EL (cell line): ENCODE measurements at regions not wholly inside any gene's neighbourhood (a gene's known extent, or its start where the extent isn't known, plus 50 kb on each side); places are given as distances from the start of the nearest gene placed in this dataset.
"Not testable (repeated sequence)": the region's sequence is repeated elsewhere in the genome, so short reads cannot be mapped to it uniquely, and the experiment has no call there.

Experiments used
- DNase-seq: peaks from one replicate; pipeline ENCODE4 v3.0.0-alpha.2; 2016

DNA sequence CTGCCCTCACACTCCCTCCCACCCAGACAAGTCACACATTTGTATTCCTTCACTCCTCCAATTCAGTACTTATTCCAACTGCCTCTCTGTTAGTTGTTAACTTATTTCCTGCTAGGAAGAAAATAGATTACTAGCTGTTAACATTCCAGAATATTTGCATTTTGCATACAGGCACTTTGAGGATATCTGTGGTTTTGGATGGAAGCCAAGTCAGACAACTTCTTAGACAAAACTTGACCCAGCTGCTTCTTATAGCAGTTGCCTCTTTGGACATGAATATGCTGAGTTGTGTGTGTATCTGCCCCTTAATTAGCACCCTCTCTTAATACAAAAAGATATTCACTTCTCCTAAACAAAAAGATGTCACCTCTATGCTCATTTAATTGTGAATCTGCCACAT lies 1280.6 kb upstream of the ACO1 start:
- no peak for DNase-seq

DNA sequence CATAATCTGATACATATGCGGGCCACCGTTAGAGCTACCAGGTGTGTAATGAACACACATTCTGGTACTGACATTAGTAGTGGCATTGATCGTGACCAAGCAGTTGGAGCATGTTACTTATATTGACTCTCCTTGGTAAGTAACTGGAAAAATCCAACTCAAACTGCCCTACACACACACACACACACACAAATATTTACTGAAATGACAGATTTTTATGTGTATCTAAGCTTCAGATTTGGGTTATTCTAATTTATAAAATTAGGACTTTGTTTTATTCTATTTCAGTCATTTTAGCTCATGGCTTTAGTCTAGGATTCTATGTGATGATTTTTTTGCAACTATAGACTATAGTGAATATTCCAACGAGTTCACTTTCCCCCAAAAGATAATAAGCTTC lies 1280.2 kb upstream of the ACO1 start:
- no peak for DNase-seq

DNA sequence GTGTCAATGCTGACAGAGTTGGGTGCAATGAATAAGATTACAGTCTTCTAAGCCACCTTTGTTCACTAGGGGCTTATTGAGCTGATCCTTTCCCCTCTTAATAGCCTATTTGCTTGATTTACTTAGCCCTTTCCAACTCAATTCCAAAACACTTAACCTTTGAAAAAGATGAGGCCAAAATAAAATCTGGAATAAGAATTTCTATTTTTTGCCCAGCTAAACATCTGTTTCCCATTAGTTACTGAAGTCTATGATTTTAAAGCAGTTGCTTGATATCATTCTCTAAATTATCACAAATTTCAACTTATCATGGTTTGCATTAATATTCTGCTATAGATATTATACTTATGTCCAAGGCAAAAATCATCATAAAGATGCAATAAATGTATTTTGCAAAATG lies 1272.0 kb upstream of the ACO1 start:
- DNase-seq, result no peak

DNA sequence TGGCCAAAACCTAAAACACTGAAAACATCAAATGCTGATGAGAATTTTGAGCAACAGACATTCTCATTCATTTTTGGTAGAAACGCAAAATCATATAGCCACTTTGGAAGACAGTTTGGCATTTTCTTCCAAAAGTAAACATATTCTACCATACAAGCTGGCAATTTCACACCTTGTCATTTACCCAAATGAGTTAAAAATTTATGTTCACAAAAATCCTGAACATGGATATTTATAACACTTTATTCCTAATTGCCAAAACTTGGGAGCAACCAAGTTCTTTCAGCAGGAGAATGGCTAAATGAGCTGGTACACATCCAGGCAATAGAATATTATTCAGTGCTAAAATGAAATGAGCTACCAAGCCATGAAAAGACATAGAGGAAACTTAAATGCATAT lies 1270.1 kb upstream of the ACO1 start:
- no peak for DNase-seq

DNA sequence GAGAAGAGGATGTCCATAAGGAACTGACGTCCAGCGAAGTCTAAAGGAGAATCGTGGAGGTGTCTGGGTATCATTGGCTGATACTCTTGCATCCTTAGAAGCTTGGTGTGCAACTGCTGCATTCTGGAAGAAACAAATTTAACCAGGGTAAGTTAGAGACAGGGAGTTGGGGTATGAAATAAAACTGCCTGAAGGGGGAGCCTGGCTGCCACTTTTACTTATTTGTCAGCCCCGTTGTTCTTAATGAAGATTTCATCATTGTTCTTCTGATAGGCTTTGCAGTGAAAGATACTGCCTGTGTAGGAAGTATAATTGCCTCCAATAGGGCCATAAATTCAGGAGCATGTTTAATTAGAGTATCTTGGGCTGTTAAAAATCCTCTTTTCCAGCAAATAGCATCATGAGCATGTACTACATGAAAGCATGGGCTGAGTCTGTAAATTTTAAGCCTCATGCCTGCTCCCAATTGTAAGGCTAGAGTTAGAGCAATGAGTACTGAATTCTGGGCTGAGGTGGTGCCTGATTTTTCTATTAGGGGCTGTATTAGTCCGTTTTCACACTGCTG lies 1264.5 kb upstream of the ACO1 start:
- no peak for DNase-seq

DNA sequence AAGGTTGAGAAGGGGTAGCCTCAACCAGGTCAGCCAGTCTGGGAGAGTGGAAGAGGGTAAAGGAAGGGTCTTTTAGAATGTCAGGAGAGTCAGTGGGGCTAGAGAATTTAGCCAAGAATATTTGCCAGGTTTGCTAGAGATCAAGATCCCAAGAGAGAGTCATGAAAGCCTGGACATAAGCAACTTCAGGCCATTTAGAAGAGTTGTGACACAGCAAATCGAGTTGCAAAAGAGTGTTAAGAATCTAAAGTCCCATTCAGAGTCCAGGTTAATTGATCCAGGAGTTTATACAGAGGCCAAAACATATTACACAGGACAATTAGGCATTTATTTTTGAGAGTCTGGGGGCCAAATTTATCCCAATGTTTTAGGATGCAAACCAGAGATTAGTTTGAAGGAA lies 1260.1 kb upstream of the ACO1 start:
- DNase-seq, result no peak

DNA sequence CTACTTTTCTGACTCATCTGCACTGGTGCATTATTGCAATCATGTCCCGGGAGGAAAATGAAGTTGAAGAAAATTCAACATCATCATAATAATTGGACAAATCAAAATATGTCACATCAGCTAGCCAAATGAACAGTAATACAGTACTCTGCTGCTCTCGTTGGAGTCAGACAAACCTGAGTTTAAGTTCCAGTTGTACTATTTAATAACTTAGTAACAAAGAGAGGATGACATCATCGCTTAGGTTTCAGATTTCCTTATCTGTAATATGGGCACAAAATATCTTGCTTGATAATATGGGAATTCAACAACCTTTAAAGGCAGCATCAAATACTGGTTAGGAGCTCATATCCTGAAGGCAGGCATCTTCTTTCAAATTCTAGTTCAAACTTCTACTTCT lies 1248.9 kb upstream of the ACO1 start:
- no peak for DNase-seq

DNA sequence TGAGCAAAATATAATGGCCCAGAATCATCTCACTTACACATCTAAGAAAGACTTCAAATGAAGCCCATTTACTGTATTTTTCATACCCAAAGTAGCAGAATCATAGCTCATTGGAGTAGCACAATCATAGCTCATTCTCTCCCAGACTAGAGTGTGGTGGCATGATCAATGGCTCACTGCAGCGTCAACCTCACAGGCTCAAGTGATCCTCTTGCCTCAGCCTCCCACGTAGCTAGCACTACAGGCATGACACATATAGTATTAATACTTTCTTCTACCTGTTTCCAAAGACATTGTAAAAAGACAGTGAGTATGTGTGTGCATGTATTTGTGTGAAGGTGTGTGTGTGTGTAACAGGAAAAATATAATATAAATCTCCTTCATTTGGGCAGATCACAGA lies 1247.9 kb upstream of the ACO1 start:
- DNase-seq, result no peak

DNA sequence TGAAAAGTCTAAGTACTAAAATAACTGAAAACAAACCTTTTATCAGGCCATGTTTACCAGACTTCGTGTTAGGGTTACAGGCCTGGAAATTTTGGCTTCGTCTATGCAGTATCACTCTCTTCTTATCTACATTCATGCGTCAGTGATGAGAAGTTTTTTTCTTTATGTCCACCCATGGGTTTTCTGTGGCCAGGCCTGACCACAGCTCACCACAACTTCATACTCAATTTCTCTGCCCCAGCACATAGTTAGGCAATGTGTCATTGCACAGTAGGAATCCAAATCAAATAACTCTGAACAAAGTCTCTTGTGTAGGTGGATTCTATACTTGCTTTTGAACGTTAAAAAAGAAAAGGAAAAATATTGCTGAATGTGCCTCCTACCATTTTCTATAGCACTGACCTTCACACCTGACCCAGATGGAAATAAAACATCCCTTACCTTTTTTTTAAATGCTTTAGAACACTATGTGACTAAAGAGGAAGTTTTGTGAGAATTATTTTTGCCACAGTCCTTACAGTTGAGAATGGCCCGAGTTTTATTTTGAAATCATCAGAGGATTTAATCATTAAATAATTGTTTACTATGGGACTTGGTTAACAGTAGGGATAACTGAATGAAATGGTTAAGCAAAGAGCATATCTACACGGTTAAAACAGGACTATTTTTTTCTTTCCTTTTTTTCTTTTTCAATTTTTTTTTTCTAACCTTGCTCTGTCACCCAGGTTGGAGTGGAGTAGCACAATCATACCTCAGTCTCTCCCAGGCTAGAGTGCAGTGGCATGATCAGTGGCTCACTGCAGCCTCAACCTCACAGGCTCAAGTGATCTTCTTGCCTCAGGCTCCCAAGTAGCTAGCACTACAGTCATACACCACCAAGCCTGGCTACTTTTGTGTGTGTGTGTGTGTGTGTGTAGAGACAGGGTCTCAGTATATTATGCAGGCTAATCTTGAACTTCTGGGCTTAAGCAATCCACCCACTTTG lies 1247.0 kb upstream of the ACO1 start:
- peak; percentile 0 for DNase-seq

DNA sequence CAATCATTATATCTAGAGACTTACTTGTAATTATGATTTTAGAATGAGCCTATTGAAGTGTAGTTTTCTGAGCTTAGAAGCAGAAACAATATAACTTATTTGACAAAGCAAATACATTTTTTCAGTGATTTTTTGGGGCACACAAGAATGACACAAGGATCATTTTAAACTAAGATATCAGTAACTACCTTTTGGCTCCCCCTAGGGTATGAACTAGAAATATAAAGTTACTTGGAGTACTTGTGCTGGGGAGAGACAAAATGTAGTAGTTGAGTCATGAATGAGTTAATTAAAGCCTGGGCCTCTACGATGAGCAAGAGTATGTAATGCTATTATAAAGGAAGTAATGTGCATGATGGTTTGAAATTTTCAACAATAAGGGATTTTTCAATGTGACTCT lies 1244.1 kb upstream of the ACO1 start:
- DNase-seq, result no peak

DNA sequence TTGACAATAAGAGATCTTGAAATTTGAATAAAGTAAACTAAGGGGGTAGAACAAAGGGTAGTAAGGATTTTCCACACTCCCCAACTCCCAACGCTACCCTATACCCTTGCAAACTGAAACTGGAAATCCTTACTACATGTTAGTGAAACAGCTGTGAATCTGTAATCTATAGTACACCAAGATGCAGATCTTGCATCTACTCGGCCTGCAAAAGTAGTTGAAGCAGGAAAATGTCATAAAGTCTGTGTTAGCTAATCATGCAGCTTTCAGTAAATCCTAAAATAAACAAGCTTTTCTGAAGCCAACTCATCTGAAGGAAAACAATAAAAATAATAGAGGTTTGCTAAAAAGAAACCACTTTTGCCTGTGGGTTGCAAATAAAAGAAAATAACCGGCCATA lies 1242.0 kb upstream of the ACO1 start:
- no peak for DNase-seq

DNA sequence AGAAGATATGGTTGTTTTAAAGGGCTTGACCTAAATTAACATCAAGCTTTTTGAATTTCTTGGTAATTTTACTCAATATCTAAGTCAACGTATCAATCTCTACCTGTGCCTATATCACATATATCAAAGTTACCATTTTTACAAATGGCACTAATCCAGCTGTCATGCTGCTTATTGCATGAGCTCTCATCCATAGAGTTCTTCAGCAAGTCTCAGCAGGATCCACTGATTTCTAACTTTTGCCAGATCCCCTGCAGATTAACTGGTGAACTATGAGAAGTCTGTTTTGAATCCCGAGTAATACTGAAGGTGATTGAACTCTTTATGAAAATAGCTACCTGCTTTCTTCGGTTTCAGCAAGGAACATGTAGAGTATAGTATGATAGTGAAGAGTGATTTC lies 1239.8 kb upstream of the ACO1 start:
- no peak for DNase-seq

DNA sequence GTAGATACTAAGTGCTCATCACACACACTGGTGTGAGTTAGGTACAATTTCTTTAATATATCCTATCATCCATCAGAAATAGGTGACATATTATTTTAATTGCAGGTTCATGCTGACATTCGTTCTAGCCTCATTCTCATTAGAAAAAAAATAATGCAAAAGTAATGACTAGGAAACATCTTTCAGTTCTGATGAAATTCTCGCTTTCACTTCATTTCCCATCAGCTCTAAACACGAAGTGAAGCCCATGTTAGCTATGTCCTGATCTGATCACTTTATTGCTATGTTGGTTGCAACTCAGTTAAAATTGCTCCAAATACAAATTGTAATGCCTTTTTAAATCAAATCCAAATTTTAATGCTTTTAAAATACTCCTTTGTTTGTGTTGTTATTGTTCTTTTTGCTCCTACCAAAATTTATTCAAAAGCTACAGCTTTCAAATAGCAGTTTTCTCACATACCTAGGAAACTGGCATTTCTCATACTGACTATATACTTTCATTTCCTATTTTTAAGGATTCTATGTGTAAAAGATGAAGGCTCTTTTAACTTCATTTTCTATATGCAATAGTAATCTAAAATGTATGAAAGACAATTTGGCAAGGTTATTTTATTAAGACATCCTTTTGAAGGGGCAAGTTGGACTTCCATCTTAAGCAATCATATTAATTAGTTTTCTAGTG lies 1237.8 kb upstream of the ACO1 start:
- DNase-seq, result no peak

DNA sequence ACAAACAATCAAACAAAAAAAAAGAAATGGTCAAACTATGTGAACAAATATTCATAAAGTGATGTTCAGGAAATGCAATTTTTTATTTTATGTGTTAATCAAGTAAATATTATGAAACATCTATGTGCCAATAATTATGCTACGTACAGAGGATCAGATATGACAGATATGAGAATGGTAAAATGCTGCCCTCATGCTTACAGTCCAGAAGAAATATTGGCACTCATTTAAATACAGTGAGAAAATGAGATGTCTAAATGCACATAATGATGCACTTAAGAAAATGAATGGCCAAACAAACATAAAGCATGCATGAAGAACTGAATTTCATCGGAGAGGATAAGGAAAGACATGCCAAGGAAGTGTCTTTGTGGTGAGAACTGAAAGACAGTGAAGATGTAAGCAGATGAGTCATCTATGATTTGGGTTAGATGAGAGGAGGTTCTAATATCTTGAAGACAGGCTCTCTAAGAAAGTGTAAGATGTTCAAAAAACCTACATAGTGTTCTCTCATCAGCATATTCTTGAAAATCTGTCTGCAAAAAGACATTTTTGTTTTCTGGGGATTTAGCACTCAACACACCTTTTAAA lies 1231.1 kb upstream of the ACO1 start:
- no peak for DNase-seq

DNA sequence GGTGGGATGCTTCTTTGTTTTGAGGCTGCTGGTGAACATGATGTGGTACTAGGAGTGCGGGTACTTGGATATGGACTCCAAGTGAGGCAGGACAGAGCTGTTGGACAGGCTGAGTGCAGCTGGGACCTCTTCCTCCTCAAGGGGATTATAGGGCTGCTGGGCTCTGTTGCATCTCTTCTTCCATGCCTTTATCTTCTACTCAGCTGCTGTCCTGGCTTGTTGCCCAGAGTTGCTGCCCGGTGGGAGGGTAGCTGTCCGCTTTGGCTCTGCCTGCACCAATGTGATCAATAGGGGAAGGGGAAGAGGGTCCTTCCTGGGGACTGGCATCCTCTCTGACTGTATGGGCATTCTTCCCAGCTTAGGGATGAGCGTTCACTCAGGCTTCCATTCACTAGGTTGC lies 1217.9 kb upstream of the ACO1 start:
- no peak for DNase-seq

DNA sequence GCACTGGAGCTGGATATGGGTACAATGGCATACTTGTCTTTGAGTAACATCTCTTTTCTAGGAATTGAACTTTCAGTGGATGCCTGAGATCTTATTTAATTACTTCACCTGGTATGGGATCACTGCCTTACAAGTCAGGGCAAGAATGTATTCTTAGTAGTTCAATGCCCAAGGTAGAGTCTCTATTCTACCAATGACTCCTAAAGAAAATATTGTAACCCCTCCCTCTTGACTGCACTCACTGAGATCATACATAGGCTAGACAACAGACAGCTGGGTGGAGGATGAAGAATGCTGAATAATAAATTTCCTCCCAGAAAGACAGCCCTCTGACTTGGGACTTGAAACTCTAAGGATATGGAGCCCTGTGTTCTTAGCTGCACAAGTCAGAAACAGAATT lies 1216.3 kb upstream of the ACO1 start:
- DNase-seq, result no peak

DNA sequence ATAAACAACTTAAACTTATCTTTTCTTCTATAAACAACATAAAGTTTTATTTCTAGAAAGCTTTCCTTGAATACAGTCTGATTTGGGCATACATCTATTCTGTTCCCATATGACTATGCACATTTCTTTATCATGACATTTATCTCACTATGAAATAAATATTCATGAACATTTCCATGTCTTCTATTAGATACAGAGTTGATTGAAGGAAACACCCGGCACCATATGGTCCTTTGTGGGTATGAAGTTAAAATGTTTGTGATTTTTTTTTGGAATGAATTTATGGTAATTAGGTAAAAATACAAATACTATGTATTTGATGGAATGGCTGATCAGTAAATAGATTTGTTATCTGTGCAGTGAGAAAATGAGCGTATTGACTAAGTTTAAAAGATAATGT lies 1209.8 kb upstream of the ACO1 start:
- DNase-seq, result no peak

DNA sequence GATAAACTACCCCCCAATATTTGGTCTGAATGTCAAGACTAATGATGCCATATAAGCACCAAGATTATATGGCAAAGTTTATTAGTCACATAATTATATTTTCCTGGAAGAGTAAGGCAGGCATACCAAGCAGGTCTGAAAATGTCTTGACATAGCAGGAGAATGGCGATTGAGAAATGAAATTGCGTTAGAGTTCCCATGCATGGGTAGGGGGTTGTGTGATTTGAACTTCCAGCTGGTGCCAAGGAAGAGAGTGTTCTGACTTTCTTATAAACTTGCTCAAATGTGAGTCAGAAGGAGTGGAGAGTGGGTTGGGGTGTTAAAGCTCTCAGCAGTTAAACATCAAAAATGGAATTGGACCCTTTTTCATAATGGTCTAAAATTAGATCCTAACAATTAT lies 1200.6 kb upstream of the ACO1 start:
- DNase-seq, result no peak

DNA sequence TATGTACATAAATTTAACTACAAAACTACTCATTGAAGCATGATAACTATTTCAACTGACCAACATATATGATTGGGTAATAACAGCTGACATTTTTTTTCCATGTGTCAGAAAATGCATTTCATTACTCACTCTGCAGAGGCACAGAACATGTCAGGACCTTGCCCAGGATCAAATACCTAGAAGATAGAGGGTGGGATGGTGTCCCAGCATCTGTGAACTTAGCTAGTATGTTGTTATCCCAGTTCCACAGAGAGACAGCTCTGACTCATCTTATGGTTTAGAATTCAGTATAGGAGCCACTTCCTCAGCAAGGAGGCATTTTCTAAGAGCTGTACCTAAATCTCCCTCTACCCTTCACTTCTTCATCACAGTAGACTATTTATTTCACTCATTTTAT lies 1198.6 kb upstream of the ACO1 start:
- no peak for DNase-seq

DNA sequence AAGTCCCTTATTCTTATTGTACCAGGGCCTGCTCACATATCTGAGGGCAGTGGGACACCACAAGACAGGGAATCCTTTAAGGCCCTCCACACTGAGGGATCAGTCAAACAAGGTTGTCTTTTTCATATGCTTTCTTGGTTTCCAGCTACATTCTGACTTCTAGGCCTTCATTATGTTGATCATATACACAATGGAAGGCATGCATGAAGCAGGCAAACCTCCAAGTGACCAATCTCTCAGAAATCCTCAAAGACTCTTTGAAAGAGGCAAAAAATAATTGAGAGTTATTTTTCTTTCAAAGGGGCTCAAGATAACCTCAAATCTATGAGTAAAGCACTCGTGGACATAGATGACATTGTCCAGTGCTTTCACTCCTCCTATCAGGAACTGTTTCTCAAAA lies 1195.9 kb upstream of the ACO1 start:
- no peak for DNase-seq

DNA sequence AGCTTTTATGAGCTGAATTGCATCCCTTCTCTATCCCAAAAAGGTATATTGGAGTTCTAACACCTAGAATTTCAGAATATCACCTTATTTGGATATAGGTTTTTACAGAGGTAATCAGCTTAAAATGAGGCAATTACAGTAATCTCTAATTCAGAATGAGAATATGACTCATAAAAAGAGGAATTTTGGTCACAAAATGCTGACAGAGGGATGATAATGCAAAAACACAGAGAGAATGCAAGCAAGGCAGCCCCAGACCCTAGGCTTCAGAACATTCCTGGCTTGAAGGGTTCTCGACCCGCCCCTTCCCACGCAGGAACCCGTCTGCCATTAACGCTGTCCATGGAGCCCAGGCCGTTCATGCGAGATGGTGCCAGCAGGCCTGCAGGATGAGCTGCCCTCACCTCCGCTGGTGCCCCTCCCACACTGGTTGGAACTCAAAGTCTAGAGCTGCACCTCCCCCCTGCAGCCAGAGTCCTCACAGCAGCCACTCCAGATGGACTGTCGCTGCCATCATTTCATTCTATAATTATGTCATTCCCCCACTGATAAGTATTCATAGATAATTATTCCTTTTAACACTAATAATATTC lies 1173.4 kb upstream of the ACO1 start:
- no peak for DNase-seq

DNA sequence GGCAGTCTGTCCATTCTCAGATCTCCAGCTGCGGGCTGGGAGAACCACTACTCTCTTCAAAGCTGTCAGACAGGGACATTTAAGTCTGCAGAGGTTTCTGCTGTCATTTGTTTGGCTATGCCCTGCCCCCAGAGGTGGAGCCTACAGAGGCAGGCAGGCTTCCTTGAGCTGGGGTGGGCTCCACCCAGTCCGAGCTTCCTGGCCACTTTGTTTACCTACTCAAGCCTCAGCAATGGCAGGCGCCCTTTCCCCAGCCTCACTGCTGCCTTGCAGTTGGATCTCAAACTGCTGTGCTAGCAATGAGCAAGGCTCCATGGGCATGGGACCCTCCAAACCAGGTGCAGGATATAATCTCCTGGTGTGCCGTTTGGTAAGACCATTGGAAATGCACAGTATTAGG lies 1154.5 kb upstream of the ACO1 start:
- not testable (repeated sequence) for DNase-seq

DNA sequence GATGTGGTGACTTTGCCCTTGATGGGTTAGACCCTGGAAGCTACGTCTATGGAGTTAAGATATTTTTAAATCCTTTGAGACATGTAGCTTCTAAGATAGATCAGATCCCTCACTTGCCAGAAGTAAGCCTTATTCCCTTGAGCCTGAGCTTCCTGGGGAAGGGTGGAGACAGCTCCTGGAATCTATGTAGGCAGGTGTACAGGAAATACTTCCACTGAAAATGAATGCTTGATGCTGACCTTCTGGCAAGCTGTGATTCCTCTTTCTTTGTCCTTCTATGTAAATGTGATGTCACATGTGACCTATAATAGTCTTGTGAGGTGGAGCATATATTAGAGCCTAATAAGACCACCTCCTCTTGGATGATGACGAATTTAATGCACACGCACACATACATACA lies 1152.0 kb upstream of the ACO1 start:
- no peak for DNase-seq
